CD4-positive, alpha-beta T cell (primary cell): ENCODE measurements at regions not wholly inside any gene's neighbourhood (a gene's known extent, or its start where the extent isn't known, plus 50 kb on each side); places are given as distances from the start of the nearest gene placed in this dataset.

Source experiments
- ATAC-seq: fragments of 200-7000 bp; cut with Tn5 transposase; one replicate; pipeline ENCODE4 v1.10.0; 2022; ENCODE audit warnings: mild to moderate bottlenecking; ENCODE audit not compliant: poor library complexity
- CTCF ChIA-PET: fragments of 350-600 bp; sonication (Branson Sonifier 250); formaldehyde crosslinking; loops from one replicate; lab custom pipeline; 2021; ENCODE audit warnings: antibody characterized with exemption, inconsistent platforms; lab: Charles Lee
- POLR2A ChIA-PET: fragments of 350-600 bp; sonication (Branson Sonifier 250); formaldehyde crosslinking; loops from one replicate; lab custom pipeline; 2021; ENCODE audit warnings: antibody characterized with exemption, inconsistent platforms; lab: Charles Lee
- DNase-seq, 14 experiments: peaks; one replicate each; pipeline ENCODE4 v3.0.0-alpha.2; 2013 to 2020; ENCODE audit warnings: mixed read lengths in 2 of 14
- H3K27ac ChIP-seq, 2 donors: one replicate each; pipeline versions ENCODE4 v1.5.1 to v1.7.0; 2013; ENCODE audit warnings: low read length in 2 of 2, low read depth in 1 of 2, mild to moderate bottlenecking in 1 of 2
- H3K27me3 ChIP-seq, 2 experiments: 1 replicate in 1 of 2; 2 replicates in 1 of 2; pipeline versions ENCODE4 v1.6.1 to v1.7.0; 2013; ENCODE audit warnings: low read length in 2 of 2, control low read depth in 1 of 2, mild to moderate bottlenecking in 1 of 2, moderate library complexity in 1 of 2; ENCODE audit not compliant: insufficient read depth in 2 of 2, control insufficient read depth in 1 of 2
- H3K36me3 ChIP-seq: one replicate; pipeline ENCODE4 v1.6.1; 2013; ENCODE audit warnings: low read length, control low read depth; ENCODE audit not compliant: insufficient read depth
- H3K4me1 ChIP-seq: one replicate; pipeline ENCODE4 v1.6.1; 2013; ENCODE audit warnings: low read length, control low read depth; ENCODE audit not compliant: insufficient read depth
- H3K4me3 ChIP-seq: one replicate; pipeline ENCODE4 v1.5.1; 2013; ENCODE audit warnings: mild to moderate bottlenecking, low read length, moderate library complexity
- H3K9me3 ChIP-seq, 2 experiments: 1 replicate in 1 of 2; 2 replicates in 1 of 2; pipeline versions ENCODE4 v1.6.1 to v1.7.0; 2013; ENCODE audit warnings: low read length in 2 of 2, mild to moderate bottlenecking in 2 of 2, control low read depth in 1 of 2, moderate library complexity in 1 of 2; ENCODE audit not compliant: control insufficient read depth in 1 of 2, insufficient read depth in 1 of 2
- H3K27ac Mint-ChIP-seq: one replicate; pipeline ENCODE4 v1.8.0; 2020; ENCODE audit warnings: mixed read lengths
- H3K27me3 Mint-ChIP-seq: one replicate; pipeline ENCODE4 v1.8.0; 2021; ENCODE audit warnings: mixed read lengths
- H3K36me3 Mint-ChIP-seq: one replicate; pipeline ENCODE4 v1.8.0; 2021; ENCODE audit warnings: low read depth, mixed read lengths
- H3K4me1 Mint-ChIP-seq: one replicate; pipeline ENCODE4 v1.8.0; 2021; ENCODE audit warnings: low read depth, mixed read lengths
- H3K4me3 Mint-ChIP-seq: one replicate; pipeline ENCODE4 v1.8.0; 2020; ENCODE audit warnings: mild to moderate bottlenecking, mixed read lengths
- H3K9me3 Mint-ChIP-seq: one replicate; pipeline ENCODE4 v1.8.0; 2020; ENCODE audit warnings: mixed read lengths
- CTCF ChIP-seq: fragments of 200-600 bp; IDR thresholded peaks from one replicate; pipeline ENCODE4 v1.8.0; 2022; ENCODE audit warnings: antibody characterized with exemption, mild to moderate bottlenecking
- intact Hi-C, 2 experiments: fragments of 100-400 bp; cut with DNase I in 1 of 2; cut with micrococcal nuclease in 1 of 2; formaldehyde crosslinking; loops; one replicate each; pipeline versions ENCODE4 v1.15.1 to v1.9.0; 2023 to 2025; cut with DNase I, micrococcal nuclease

DNA sequence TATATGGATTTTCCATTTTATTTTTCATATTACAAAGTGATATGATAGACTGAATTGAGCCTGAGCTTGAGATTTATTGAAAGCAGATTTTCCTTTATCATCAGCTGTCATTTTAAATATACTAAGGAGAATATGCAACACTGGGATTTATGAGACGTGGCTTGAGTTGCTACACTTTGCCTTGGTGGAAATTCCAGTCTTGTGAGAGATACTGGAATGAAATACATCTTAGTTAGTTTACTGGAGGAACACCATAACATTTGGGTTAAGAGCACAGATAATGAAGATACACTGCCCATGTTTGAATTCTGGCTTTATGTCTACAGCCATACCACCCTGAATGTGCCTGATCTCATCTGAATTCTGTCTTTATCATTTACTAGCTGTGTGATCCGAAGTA is 86.5 kb upstream of the IFNGR1 start:
- Mint-ChIP-seq H3K4me1 (peaks cover 13% of the 10 kb centered on the region), H3K27me3 (no peaks in the 10 kb centered on the region), H3K36me3 (no peaks in the 10 kb centered on the region), H3K9me3 (no peaks in the 10 kb centered on the region), H3K4me3 (no peak overlapping the region), H3K27ac (no peak overlapping the region)
- H3K4me1 ChIP-seq, result no peaks in the 10 kb centered on the region
- H3K27ac ChIP-seq, result no peak overlapping the region
- H3K9me3 ChIP-seq, result no peaks in the 10 kb centered on the region
- ATAC-seq (no peak), DNase-seq (no peak)
- TF ChIP-seq CTCF, result no peak
- no peaks in the 10 kb centered on the region for H3K27me3 ChIP-seq
- H3K4me3 ChIP-seq, result no peak overlapping the region
- intact Hi-C loops, result no loop called here
- ChIA-PET CTCF (no interaction called here), POLR2A (no interaction called here)
- H3K36me3 ChIP-seq, result no peaks in the 10 kb centered on the region

DNA sequence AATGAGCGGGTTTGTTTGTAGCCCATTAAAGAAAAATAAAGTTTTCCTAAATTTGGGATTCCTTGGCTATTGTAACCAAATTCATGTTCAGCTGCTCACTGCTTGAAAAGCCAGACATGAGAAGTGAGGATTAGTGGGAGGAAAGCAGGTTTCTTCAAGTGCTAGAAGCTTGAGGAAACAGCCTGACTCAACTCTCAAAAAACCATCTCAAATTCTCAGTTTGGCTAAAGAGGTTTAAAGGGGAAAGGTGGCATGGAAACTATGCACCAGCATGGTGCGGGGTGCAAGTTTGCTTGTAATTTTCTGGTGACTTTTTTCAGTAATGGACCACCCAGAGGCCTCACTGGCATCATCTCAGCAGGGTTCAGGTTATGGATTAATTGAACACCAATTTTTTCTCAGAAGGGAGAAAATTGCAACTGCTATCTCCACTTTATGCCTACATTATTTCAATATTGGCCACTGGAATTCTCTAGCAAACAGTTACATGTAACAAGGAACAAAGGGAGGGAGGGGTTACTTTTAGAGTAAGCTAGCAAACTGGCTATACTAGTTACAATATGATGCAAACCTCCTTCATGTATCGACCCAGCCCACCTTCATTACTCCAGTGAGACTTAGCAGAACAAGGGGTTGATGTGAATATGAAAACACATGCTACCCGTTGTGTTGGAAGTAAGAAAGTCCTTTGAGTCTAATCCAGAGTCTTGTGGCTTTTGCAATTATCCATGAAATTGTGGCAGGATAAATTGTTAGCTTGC is 85.0 kb upstream of the IFNGR1 start:
- DNase-seq (no peak), ATAC-seq (no peak)
- H3K9me3 Mint-ChIP-seq, result no peaks in the 10 kb centered on the region
- no peak overlapping the region for H3K27ac Mint-ChIP-seq
- H3K36me3 ChIP-seq, result no peaks in the 10 kb centered on the region
- ChIA-PET CTCF (interaction anchor here (1.0 kb wide), 1 partner anchor 10 kb away, joined by 4 read pairs; no protein-coding TSS in a partner anchor), POLR2A (interaction anchor here (0.6 kb wide), 1 partner anchor 18 kb away, joined by 3 read pairs; no protein-coding TSS in a partner anchor)
- no peaks in the 10 kb centered on the region for H3K4me1 ChIP-seq
- H3K4me3 Mint-ChIP-seq, result no peak overlapping the region
- H3K27ac ChIP-seq, result no peak overlapping the region
- no peaks in the 10 kb centered on the region for H3K9me3 ChIP-seq
- no peak overlapping the region for H3K4me3 ChIP-seq
- peaks cover 5% of the 10 kb centered on the region for H3K4me1 Mint-ChIP-seq
- no peak for TF ChIP-seq CTCF
- no peaks in the 10 kb centered on the region for H3K27me3 Mint-ChIP-seq
- intact Hi-C loops, result no loop called here
- no peaks in the 10 kb centered on the region for H3K36me3 Mint-ChIP-seq
- H3K27me3 ChIP-seq, result no peaks in the 10 kb centered on the region

GRCh38 chr6:137303441-137303840 is 84.3 kb upstream of the IFNGR1 start:
- Mint-ChIP-seq H3K27ac (no peak overlapping the region), H3K9me3 (no peaks in the 10 kb centered on the region), H3K4me3 (no peak overlapping the region), H3K4me1 (no peaks in the 10 kb centered on the region), H3K36me3 (no peaks in the 10 kb centered on the region), H3K27me3 (no peaks in the 10 kb centered on the region)
- no peaks in the 10 kb centered on the region for H3K4me1 ChIP-seq
- H3K9me3 ChIP-seq, result no peaks in the 10 kb centered on the region
- H3K36me3 ChIP-seq, result no peaks in the 10 kb centered on the region
- intact Hi-C loops, result no loop called here
- H3K4me3 ChIP-seq, result no peak overlapping the region
- no peaks in the 10 kb centered on the region for H3K27me3 ChIP-seq
- ChIA-PET POLR2A (no interaction called here), CTCF (no interaction called here)
- TF ChIP-seq CTCF, result no peak
- H3K27ac ChIP-seq, result no peak overlapping the region
- ATAC-seq (no peak), DNase-seq (no peak)
